ENCODE measurements at regions not wholly inside any gene's neighbourhood (a gene's known extent, or its start where the extent isn't known, plus 50 kb on each side); places are given as distances from the start of the nearest gene placed in this dataset.

GRCh38 chr13:21905486-21905885 lies 234.6 kb downstream of the FGF9 start:
- Histone ChIP-seq H3K4me1 (peaks cover 0 to 15% (median 5%) of the 10 kb centered on the region in 9 donors), H3K4me3 (no peak overlapping the region), H3K36me3 (no peaks in the 10 kb centered on the region), H3K27me3 (peaks cover 0 to 3% (median 0%) of the 10 kb centered on the region in 7 donors), H3K9me3 (no peaks in the 10 kb centered on the region), H3K27ac (no peak overlapping the region)
- no peak for DNase-seq
- intact Hi-C loops (cut with DNase I), result no loop called here
- no peak for ATAC-seq
- 78% methylated on average over 5 of the region's 5 CpGs for WGBS, 2 donors
- TF ChIP-seq, protein P1, sequence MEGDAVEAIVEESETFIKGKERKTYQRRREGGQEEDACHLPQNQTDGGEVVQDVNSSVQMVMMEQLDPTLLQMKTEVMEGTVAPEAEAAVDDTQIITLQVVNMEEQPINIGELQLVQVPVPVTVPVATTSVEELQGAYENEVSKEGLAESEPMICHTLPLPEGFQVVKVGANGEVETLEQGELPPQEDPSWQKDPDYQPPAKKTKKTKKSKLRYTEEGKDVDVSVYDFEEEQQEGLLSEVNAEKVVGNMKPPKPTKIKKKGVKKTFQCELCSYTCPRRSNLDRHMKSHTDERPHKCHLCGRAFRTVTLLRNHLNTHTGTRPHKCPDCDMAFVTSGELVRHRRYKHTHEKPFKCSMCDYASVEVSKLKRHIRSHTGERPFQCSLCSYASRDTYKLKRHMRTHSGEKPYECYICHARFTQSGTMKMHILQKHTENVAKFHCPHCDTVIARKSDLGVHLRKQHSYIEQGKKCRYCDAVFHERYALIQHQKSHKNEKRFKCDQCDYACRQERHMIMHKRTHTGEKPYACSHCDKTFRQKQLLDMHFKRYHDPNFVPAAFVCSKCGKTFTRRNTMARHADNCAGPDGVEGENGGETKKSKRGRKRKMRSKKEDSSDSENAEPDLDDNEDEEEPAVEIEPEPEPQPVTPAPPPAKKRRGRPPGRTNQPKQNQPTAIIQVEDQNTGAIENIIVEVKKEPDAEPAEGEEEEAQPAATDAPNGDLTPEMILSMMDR (IDR thresholded peaks at IDR 0.05), result no peak

GRCh38 chr13:21909331-21909730 lies 238.5 kb downstream of the FGF9 start:
- Histone ChIP-seq H3K4me1 (no peaks in the 10 kb centered on the region), H3K27me3 (peaks cover 0 to 12% (median 0%) of the 10 kb centered on the region in 7 donors), H3K9me3 (no peaks in the 10 kb centered on the region), H3K27ac (no peak overlapping the region), H3K36me3 (no peaks in the 10 kb centered on the region), H3K4me3 (no peak overlapping the region)
- 73 to 75% methylated on average over 7 of the region's 7 CpGs for WGBS, 2 donors
- intact Hi-C loops (cut with DNase I), result no loop called here
- no peak for ATAC-seq
- TF ChIP-seq, protein P1 (IDR thresholded peaks at IDR 0.05), result no peak
- no peak for DNase-seq

DNA sequence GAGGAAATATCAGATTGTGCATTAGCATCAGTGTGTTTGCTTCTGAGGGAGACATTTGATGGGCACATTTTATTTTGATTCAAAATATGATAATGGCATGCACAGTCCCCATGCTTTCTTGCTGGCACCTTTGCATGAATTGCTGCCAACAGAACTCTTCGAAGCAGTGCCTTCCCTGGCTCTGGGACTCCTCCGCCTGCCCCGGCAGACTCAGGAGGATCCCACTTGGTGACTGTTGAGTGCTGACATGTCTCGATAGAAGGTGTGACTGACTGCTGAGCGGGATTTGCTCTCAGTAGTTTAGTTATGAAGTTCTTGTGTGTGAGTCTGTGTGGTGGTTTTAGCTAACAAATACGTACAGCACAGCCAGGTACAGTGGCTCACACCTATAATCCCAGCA lies 239.7 kb downstream of the FGF9 start:
- no peaks in the 10 kb centered on the region for H3K9me3 ChIP-seq
- ATAC-seq (peak in 1 of 8 donors; percentile 59), DNase-seq (no peak)
- peaks cover 0 to 12% (median 0%) of the 10 kb centered on the region in 7 donors for H3K27me3 ChIP-seq
- H3K36me3 ChIP-seq, result no peaks in the 10 kb centered on the region
- no peak overlapping the region for H3K27ac ChIP-seq
- no peak overlapping the region for H3K4me3 ChIP-seq
- WGBS, 2 donors, result 36 to 53% methylated on average over 6 of the region's 6 CpGs
- TF ChIP-seq, protein P1 (IDR thresholded peaks at IDR 0.05), result no peak
- intact Hi-C loops (cut with DNase I), result no loop called here
- H3K4me1 ChIP-seq, result no peaks in the 10 kb centered on the region

DNA sequence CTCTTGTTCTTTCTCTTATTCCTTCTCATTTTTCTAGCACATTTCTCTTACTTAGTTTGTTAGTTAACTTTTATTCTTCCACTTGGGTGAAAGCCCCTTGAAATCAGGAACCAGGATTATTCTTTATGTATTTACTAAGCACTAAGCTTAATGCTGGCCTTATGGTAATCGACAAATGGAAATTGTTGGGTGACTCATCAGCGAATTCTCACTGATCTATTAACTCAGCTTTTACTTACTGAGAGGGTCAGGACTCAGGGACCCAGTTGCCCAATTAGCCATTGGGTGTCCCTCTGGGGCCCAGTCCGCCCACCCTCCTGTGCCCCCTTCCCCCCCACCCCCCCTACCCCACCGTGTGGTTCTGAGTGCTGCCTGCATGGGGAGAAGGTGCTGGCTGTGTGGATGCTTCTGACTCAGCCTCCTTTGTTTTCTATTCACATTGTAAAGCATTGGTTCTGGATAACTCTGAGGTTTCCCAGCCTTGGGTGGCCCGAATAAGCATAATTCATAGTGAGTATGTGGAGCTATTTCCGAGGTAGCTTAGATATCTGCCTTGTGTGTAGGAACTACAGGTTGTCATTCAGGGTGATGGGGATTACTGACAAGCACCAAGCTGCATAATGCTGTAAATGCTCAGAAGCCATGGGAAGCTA lies 240.9 kb downstream of the FGF9 start:
- Histone ChIP-seq H3K4me3 (no peak overlapping the region), H3K4me1 (no peaks in the 10 kb centered on the region), H3K36me3 (no peaks in the 10 kb centered on the region), H3K27me3 (peaks cover 0 to 12% (median 0%) of the 10 kb centered on the region in 7 donors), H3K9me3 (no peaks in the 10 kb centered on the region), H3K27ac (no peak overlapping the region)
- ATAC-seq (no peak), DNase-seq (no peak)
- intact Hi-C loops (cut with DNase I), result no loop called here
- TF ChIP-seq, protein P1 (IDR thresholded peaks at IDR 0.05), result no peak
- 72 to 78% methylated on average over 6 of the region's 6 CpGs for WGBS, 2 donors
